Spinal cord (tissue), 9 donors: ENCODE measurements at regions not wholly inside any gene's neighbourhood (a gene's known extent, or its start where the extent isn't known, plus 50 kb on each side); places are given as distances from the start of the nearest gene placed in this dataset.

ENCODE experiments used
- DNase-seq, 6 donors: peaks; one replicate each; pipeline versions ENCODE4 v3.0.0 to v3.0.0-alpha.2; 2013 to 2015; ENCODE audit warnings: low spot score in 6 of 6, low read depth in 4 of 6
- H3K27ac ChIP-seq: one replicate; pipeline ENCODE4 v1.5.1; 2013; ENCODE audit warnings: low read depth, low read length, control low read depth
- H3K27me3 ChIP-seq: one replicate; pipeline ENCODE4 v1.6.1; 2013; ENCODE audit warnings: low read length; ENCODE audit not compliant: control insufficient read depth, insufficient read depth
- H3K36me3 ChIP-seq: one replicate; pipeline ENCODE4 v1.6.1; 2013; ENCODE audit warnings: low read length; ENCODE audit not compliant: control insufficient read depth, insufficient read depth
- H3K4me1 ChIP-seq: one replicate; pipeline ENCODE4 v1.6.1; 2013; ENCODE audit warnings: low read length; ENCODE audit not compliant: control insufficient read depth, insufficient read depth
- H3K4me3 ChIP-seq: one replicate; pipeline ENCODE4 v1.5.1; 2013; ENCODE audit warnings: low read depth, low read length, control low read depth
- H3K9me3 ChIP-seq: one replicate; pipeline ENCODE4 v1.6.1; 2013; ENCODE audit warnings: low read length; ENCODE audit not compliant: control insufficient read depth, insufficient read depth
- WGBS: methylation state at CpG from one replicate; pipeline ENCODE4 v1.1.5; 2013; ENCODE audit warnings: missing lambda C conversion rate; ENCODE audit not compliant: insufficient coverage; 5-methylcytosine and 5-hydroxymethylcytosine counted together
- donor health status: healthy.

GRCh38 chr2:9074930-9075329 lies 71.4 kb upstream of the MBOAT2 start:
- WGBS, result 66% methylated on average over 5 of the region's 6 CpGs
- H3K9me3 ChIP-seq, result no peaks in the 10 kb centered on the region

GRCh38 chr2:9071584-9072124 lies 68.2 kb upstream of the MBOAT2 start:
- H3K4me3 ChIP-seq, result no peak overlapping the region
- H3K9me3 ChIP-seq, result peaks cover 5% of the 10 kb centered on the region
- no peak overlapping the region for H3K27ac ChIP-seq
- no peaks in the 10 kb centered on the region for H3K4me1 ChIP-seq
- no peaks in the 10 kb centered on the region for H3K36me3 ChIP-seq
- WGBS, result 83% methylated on average over 4 of the region's 6 CpGs
- no peaks in the 10 kb centered on the region for H3K27me3 ChIP-seq
- DNase-seq, result no peak

More at GRCh38 chr2:9074930-9075329, 71.4 kb upstream of the MBOAT2 start:
- DNase-seq, result no peak
- no peak overlapping the region for H3K4me3 ChIP-seq
- no peaks in the 10 kb centered on the region for H3K36me3 ChIP-seq
- no peaks in the 10 kb centered on the region for H3K27me3 ChIP-seq
- no peak overlapping the region for H3K27ac ChIP-seq
- H3K4me1 ChIP-seq, result no peaks in the 10 kb centered on the region

GRCh38 chr2:9071032-9071431 lies 67.5 kb upstream of the MBOAT2 start:
- no peaks in the 10 kb centered on the region for H3K4me1 ChIP-seq
- no peak for DNase-seq
- H3K36me3 ChIP-seq, result no peaks in the 10 kb centered on the region
- H3K4me3 ChIP-seq, result no peak overlapping the region
- WGBS, result no CpG with 5 or more reads among the region's 5 CpGs
- no peak overlapping the region for H3K27ac ChIP-seq
- peaks cover 7% of the 10 kb centered on the region for H3K9me3 ChIP-seq
- H3K27me3 ChIP-seq, result no peaks in the 10 kb centered on the region

- no peak overlapping the region for H3K4me3 ChIP-seq
- WGBS, result 71% methylated on average over 2 of the region's 2 CpGs
- no peaks in the 10 kb centered on the region for H3K27me3 ChIP-seq
- H3K27ac ChIP-seq, result no peak overlapping the region
- H3K36me3 ChIP-seq, result no peaks in the 10 kb centered on the region
- DNase-seq, result peak in 1 of 6 donors; percentile 9
- no peaks in the 10 kb centered on the region for H3K4me1 ChIP-seq
- H3K9me3 ChIP-seq, result peaks cover 8% of the 10 kb centered on the region
These were observed 66.1 kb upstream of the MBOAT2 start for GRCh38 chr2:9069543-9069942.

GRCh38 chr2:9065901-9066300 lies 62.4 kb upstream of the MBOAT2 start:
- Histone ChIP-seq H3K9me3 (peaks cover 8% of the 10 kb centered on the region), H3K27ac (no peak overlapping the region), H3K27me3 (no peaks in the 10 kb centered on the region), H3K4me3 (no peak overlapping the region), H3K4me1 (no peaks in the 10 kb centered on the region), H3K36me3 (no peaks in the 10 kb centered on the region)
- DNase-seq, result no peak
- WGBS, result no CpG with 5 or more reads among the region's 1 CpG

- H3K4me1 ChIP-seq, result no peaks in the 10 kb centered on the region
- H3K27me3 ChIP-seq, result no peaks in the 10 kb centered on the region
- H3K4me3 ChIP-seq, result no peak overlapping the region
- 92% methylated on average over 2 of the region's 2 CpGs for WGBS
- no peaks in the 10 kb centered on the region for H3K36me3 ChIP-seq
- peaks cover 8% of the 10 kb centered on the region for H3K9me3 ChIP-seq
- no peak for DNase-seq
- H3K27ac ChIP-seq, result no peak overlapping the region
These were observed 59.6 kb upstream of the MBOAT2 start for GRCh38 chr2:9063023-9063606.

- DNase-seq, result no peak
- Histone ChIP-seq H3K36me3 (no peaks in the 10 kb centered on the region), H3K4me3 (no peak overlapping the region), H3K9me3 (peaks cover 1% of the 10 kb centered on the region), H3K27ac (no peak overlapping the region), H3K4me1 (no peaks in the 10 kb centered on the region), H3K27me3 (no peaks in the 10 kb centered on the region)
- WGBS, result 72% methylated on average over 2 of the region's 4 CpGs
These were observed 57.3 kb upstream of the MBOAT2 start for GRCh38 chr2:9060819-9061218.

- no peaks in the 10 kb centered on the region for H3K27me3 ChIP-seq
- no peak for DNase-seq
- H3K36me3 ChIP-seq, result no peaks in the 10 kb centered on the region
- no peak overlapping the region for H3K27ac ChIP-seq
- 81% methylated on average over 5 of the region's 9 CpGs for WGBS
- no peaks in the 10 kb centered on the region for H3K4me1 ChIP-seq
- H3K9me3 ChIP-seq, result no peaks in the 10 kb centered on the region
- H3K4me3 ChIP-seq, result no peak overlapping the region
These were observed 54.7 kb upstream of the MBOAT2 start for GRCh38 chr2:9057939-9058761.

GRCh38 chr2:9055471-9055870 lies 52.0 kb upstream of the MBOAT2 start:
- H3K4me1 ChIP-seq, result no peaks in the 10 kb centered on the region
- H3K36me3 ChIP-seq, result no peaks in the 10 kb centered on the region
- no peaks in the 10 kb centered on the region for H3K27me3 ChIP-seq
- DNase-seq, result no peak
- no peak overlapping the region for H3K27ac ChIP-seq
- WGBS, result 97% methylated on average over 2 of the region's 4 CpGs
- no peaks in the 10 kb centered on the region for H3K9me3 ChIP-seq
- no peak overlapping the region for H3K4me3 ChIP-seq

GRCh38 chr2:9053534-9053931 lies 50.0 kb upstream of the MBOAT2 start:
- WGBS, result 85% methylated on average over 2 of the region's 2 CpGs
- H3K4me1 ChIP-seq, result no peaks in the 10 kb centered on the region
- H3K36me3 ChIP-seq, result no peaks in the 10 kb centered on the region

More at GRCh38 chr2:9053534-9053931, 50.0 kb upstream of the MBOAT2 start:
- DNase-seq, result no peak
- Histone ChIP-seq H3K27ac (no peak overlapping the region), H3K27me3 (no peaks in the 10 kb centered on the region), H3K9me3 (no peaks in the 10 kb centered on the region), H3K4me3 (no peak overlapping the region)
